ENCODE measurements at regions not wholly inside any gene's neighbourhood (a gene's known extent, or its start where the extent isn't known, plus 50 kb on each side); places are given as distances from the start of the nearest gene placed in this dataset.
"Not testable (repeated sequence)": the region's sequence is repeated elsewhere in the genome, so short reads cannot be mapped to it uniquely, and the experiment has no call there.

- DNase-seq: not testable (repeated sequence)
Observed at GRCh38 chr1:228796945-228797344, 61.7 kb downstream of the RHOU start.

- no peak for DNase-seq
Observed at GRCh38 chr1:228798035-228798434, 62.8 kb downstream of the RHOU start.

GRCh38 chr1:228798548-228798947 is 63.3 kb downstream of the RHOU start:
- no peak for DNase-seq

- no peak for DNase-seq
Observed at GRCh38 chr1:228799924-228800323, 64.6 kb downstream of the RHOU start.

- DNase-seq: no peak
Observed at GRCh38 chr1:228801068-228801467, 65.8 kb downstream of the RHOU start.

- no peak for DNase-seq
Observed at GRCh38 chr1:228802386-228803220, 67.3 kb downstream of the RHOU start.

GRCh38 chr1:228803421-228803820 is 68.1 kb downstream of the RHOU start:
- no peak for DNase-seq

- no peak for DNase-seq
Observed at GRCh38 chr1:228804173-228804572, 68.9 kb downstream of the RHOU start.

GRCh38 chr1:228804640-228805413 is 69.5 kb downstream of the RHOU start:
- no peak for DNase-seq

GRCh38 chr1:228807904-228808605 is 72.8 kb downstream of the RHOU start:
- no peak for DNase-seq

- no peak for DNase-seq
Observed at GRCh38 chr1:228809621-228810394, 74.5 kb downstream of the RHOU start.

GRCh38 chr1:228810395-228810758 is 75.1 kb downstream of the RHOU start:
- DNase-seq: no peak

- no peak for DNase-seq
Observed at GRCh38 chr1:228810878-228811711, 75.8 kb downstream of the RHOU start.

- DNase-seq: no peak
Observed at GRCh38 chr1:228811712-228812305, 76.5 kb downstream of the RHOU start.

- DNase-seq: no peak
Observed at GRCh38 chr1:228812961-228813360, 77.7 kb downstream of the RHOU start.

GRCh38 chr1:228814176-228814575 is 78.9 kb downstream of the RHOU start:
- no peak for DNase-seq

- no peak for DNase-seq
Observed at GRCh38 chr1:228818296-228818695, 83.0 kb downstream of the RHOU start.

GRCh38 chr1:228818928-228819630 is 83.8 kb downstream of the RHOU start:
- DNase-seq: no peak

GRCh38 chr1:228821252-228821651 is 86.0 kb downstream of the RHOU start:
- DNase-seq: no peak

GRCh38 chr1:228823200-228823599 is 87.9 kb downstream of the RHOU start:
- no peak for DNase-seq

- DNase-seq: no peak
Observed at GRCh38 chr1:228824366-228824765, 89.1 kb downstream of the RHOU start.
